ENCODE measurements at regions not wholly inside any gene's neighbourhood (a gene's known extent, or its start where the extent isn't known, plus 50 kb on each side); places are given as distances from the start of the nearest gene placed in this dataset.
"Not testable (repeated sequence)": the region's sequence is repeated elsewhere in the genome, so short reads cannot be mapped to it uniquely, and the experiment has no call there.

GRCh38 chr1:219415915-219416314 lies 197.0 kb downstream of the ZC3H11B start:
- no peak for TF ChIP-seq CTCF (IDR thresholded peaks at IDR 0.05; ENCODE audit: partially characterized antibody, unreplicated experiment)

GRCh38 chr1:219415433-219415832 lies 197.5 kb downstream of the ZC3H11B start:
- H3K27ac Mint-ChIP-seq (ENCODE audit: unreplicated experiment) = no peak overlapping the region
- H3K4me3 Mint-ChIP-seq (ENCODE audit: unreplicated experiment) = no peak overlapping the region
- no peak for TF ChIP-seq CTCF (IDR thresholded peaks at IDR 0.05; ENCODE audit: partially characterized antibody, unreplicated experiment)
- no peak for DNase-seq
- no peaks in the 10 kb centered on the region for H3K9me3 Mint-ChIP-seq (ENCODE audit: unreplicated experiment)
- H3K4me1 Mint-ChIP-seq (ENCODE audit: low read depth, unreplicated experiment) = peaks cover 1% of the 10 kb centered on the region
- no peaks in the 10 kb centered on the region for H3K36me3 Mint-ChIP-seq (ENCODE audit: unreplicated experiment)
- no peaks in the 10 kb centered on the region for H3K27me3 Mint-ChIP-seq (ENCODE audit: unreplicated experiment)

More at GRCh38 chr1:219415915-219416314, 197.0 kb downstream of the ZC3H11B start:
- H3K4me1 Mint-ChIP-seq (ENCODE audit: low read depth, unreplicated experiment) = peaks cover 1% of the 10 kb centered on the region
- H3K9me3 Mint-ChIP-seq (ENCODE audit: unreplicated experiment) = no peaks in the 10 kb centered on the region
- no peaks in the 10 kb centered on the region for H3K36me3 Mint-ChIP-seq (ENCODE audit: unreplicated experiment)
- H3K27me3 Mint-ChIP-seq (ENCODE audit: unreplicated experiment) = no peaks in the 10 kb centered on the region
- H3K4me3 Mint-ChIP-seq (ENCODE audit: unreplicated experiment) = no peak overlapping the region
- DNase-seq = no peak
- no peak overlapping the region for H3K27ac Mint-ChIP-seq (ENCODE audit: unreplicated experiment)

- Mint-ChIP-seq H3K4me3 (ENCODE audit: unreplicated experiment) (no peak overlapping the region), H3K9me3 (ENCODE audit: unreplicated experiment) (no peaks in the 10 kb centered on the region), H3K27me3 (ENCODE audit: unreplicated experiment) (peaks cover 2% of the 10 kb centered on the region), H3K4me1 (ENCODE audit: low read depth, unreplicated experiment) (peaks cover 1% of the 10 kb centered on the region), H3K36me3 (ENCODE audit: unreplicated experiment) (no peaks in the 10 kb centered on the region), H3K27ac (ENCODE audit: unreplicated experiment) (no peak overlapping the region)
- no peak for TF ChIP-seq CTCF (IDR thresholded peaks at IDR 0.05; ENCODE audit: partially characterized antibody, unreplicated experiment)
- DNase-seq = no peak
Measured at GRCh38 chr1:219414250-219414649, 198.7 kb downstream of the ZC3H11B start.

GRCh38 chr1:219413536-219413935 lies 199.4 kb downstream of the ZC3H11B start:
- no peak for TF ChIP-seq CTCF (IDR thresholded peaks at IDR 0.05; ENCODE audit: partially characterized antibody, unreplicated experiment)
- peaks cover 1% of the 10 kb centered on the region for H3K4me1 Mint-ChIP-seq (ENCODE audit: low read depth, unreplicated experiment)
- H3K9me3 Mint-ChIP-seq (ENCODE audit: unreplicated experiment) = no peaks in the 10 kb centered on the region
- peaks cover 2% of the 10 kb centered on the region for H3K27me3 Mint-ChIP-seq (ENCODE audit: unreplicated experiment)
- H3K4me3 Mint-ChIP-seq (ENCODE audit: unreplicated experiment) = no peak overlapping the region
- H3K36me3 Mint-ChIP-seq (ENCODE audit: unreplicated experiment) = no peaks in the 10 kb centered on the region
- no peak for DNase-seq
- no peak overlapping the region for H3K27ac Mint-ChIP-seq (ENCODE audit: unreplicated experiment)

GRCh38 chr1:219412772-219413171 lies 200.1 kb downstream of the ZC3H11B start:
- no peak for DNase-seq
- TF ChIP-seq CTCF (IDR thresholded peaks at IDR 0.05; ENCODE audit: partially characterized antibody, unreplicated experiment) = no peak
- Mint-ChIP-seq H3K27me3 (ENCODE audit: unreplicated experiment) (peaks cover 2% of the 10 kb centered on the region), H3K4me3 (ENCODE audit: unreplicated experiment) (no peak overlapping the region), H3K36me3 (ENCODE audit: unreplicated experiment) (no peaks in the 10 kb centered on the region), H3K4me1 (ENCODE audit: low read depth, unreplicated experiment) (peaks cover 1% of the 10 kb centered on the region), H3K9me3 (ENCODE audit: unreplicated experiment) (no peaks in the 10 kb centered on the region), H3K27ac (ENCODE audit: unreplicated experiment) (no peak overlapping the region)

GRCh38 chr1:219410721-219411120 lies 202.2 kb downstream of the ZC3H11B start:
- H3K27me3 Mint-ChIP-seq (ENCODE audit: unreplicated experiment); H3K9me3 Mint-ChIP-seq (ENCODE audit: unreplicated experiment); DNase-seq; H3K36me3 Mint-ChIP-seq (ENCODE audit: unreplicated experiment); H3K4me3 Mint-ChIP-seq (ENCODE audit: unreplicated experiment); H3K4me1 Mint-ChIP-seq (ENCODE audit: low read depth, unreplicated experiment); H3K27ac Mint-ChIP-seq (ENCODE audit: unreplicated experiment): not testable (repeated sequence)

Data from glutamatergic neuron (in vitro differentiated cells).